Middle frontal gyrus (tissue), 1 donor: ENCODE measurements at regions not wholly inside any gene's neighbourhood (a gene's known extent, or its start where the extent isn't known, plus 50 kb on each side); places are given as distances from the start of the nearest gene placed in this dataset.
A peak's percentile ranks its signal among the peaks of the same experiment; 100 is the strongest.
"Not testable (repeated sequence)": the region's sequence is repeated elsewhere in the genome, so short reads cannot be mapped to it uniquely, and the experiment has no call there.

Experiments used
- DNase-seq: peaks from one replicate; pipeline ENCODE4 v3.0.0-alpha.2; 2015; ENCODE audit warnings: low spot score; ENCODE audit errors: extremely low spot score

GRCh38 chr4:36590343-36590742 is 308.9 kb downstream of the DTHD1 start:
- DNase-seq, result no peak

- DNase-seq, result no peak
Measured at GRCh38 chr4:36601864-36602495, 320.6 kb downstream of the DTHD1 start.

- DNase-seq, result no peak
Measured at GRCh38 chr4:36609661-36610060, 328.2 kb downstream of the DTHD1 start.

- DNase-seq, result no peak
Measured at GRCh38 chr4:36610628-36611027, 329.2 kb downstream of the DTHD1 start.

- DNase-seq, result not testable (repeated sequence)
Measured at GRCh38 chr4:36613142-36613541, 331.7 kb downstream of the DTHD1 start.

GRCh38 chr4:36614011-36614410 is 332.6 kb downstream of the DTHD1 start:
- no peak for DNase-seq

- no peak for DNase-seq
Measured at GRCh38 chr4:36618102-36618501, 336.7 kb downstream of the DTHD1 start.

- DNase-seq, result no peak
Measured at GRCh38 chr4:36624030-36624429, 342.6 kb downstream of the DTHD1 start.

GRCh38 chr4:36638273-36638811 is 356.9 kb downstream of the DTHD1 start:
- DNase-seq, result no peak

GRCh38 chr4:36640876-36641275 is 359.5 kb downstream of the DTHD1 start:
- DNase-seq, result no peak

- DNase-seq, result no peak
Measured at GRCh38 chr4:36651253-36651652, 369.8 kb downstream of the DTHD1 start.

GRCh38 chr4:36652857-36653256 is 371.4 kb downstream of the DTHD1 start:
- DNase-seq, result no peak

- DNase-seq, result no peak
Measured at GRCh38 chr4:36665985-36666527, 384.6 kb downstream of the DTHD1 start.

- no peak for DNase-seq
Measured at GRCh38 chr4:36675436-36675835, 394.0 kb downstream of the DTHD1 start.

- no peak for DNase-seq
Measured at GRCh38 chr4:36676139-36677050, 395.0 kb downstream of the DTHD1 start.

- DNase-seq, result peak; percentile 49
Measured at GRCh38 chr4:36677112-36677511, 395.7 kb downstream of the DTHD1 start.

GRCh38 chr4:36677874-36678273 is 396.5 kb downstream of the DTHD1 start:
- no peak for DNase-seq

GRCh38 chr4:36687681-36688080 is 406.3 kb downstream of the DTHD1 start:
- no peak for DNase-seq

- DNase-seq, result no peak
Measured at GRCh38 chr4:36692586-36692985, 411.2 kb downstream of the DTHD1 start.

- no peak for DNase-seq
Measured at GRCh38 chr4:36702245-36702644, 420.8 kb downstream of the DTHD1 start.

- no peak for DNase-seq
Measured at GRCh38 chr4:36704289-36704688, 422.9 kb downstream of the DTHD1 start.

- DNase-seq, result no peak
Measured at GRCh38 chr4:36709991-36710390, 428.6 kb downstream of the DTHD1 start.
